ENCODE measurements at regions not wholly inside any gene's neighbourhood (a gene's known extent, or its start where the extent isn't known, plus 50 kb on each side); places are given as distances from the start of the nearest gene placed in this dataset.

DNA sequence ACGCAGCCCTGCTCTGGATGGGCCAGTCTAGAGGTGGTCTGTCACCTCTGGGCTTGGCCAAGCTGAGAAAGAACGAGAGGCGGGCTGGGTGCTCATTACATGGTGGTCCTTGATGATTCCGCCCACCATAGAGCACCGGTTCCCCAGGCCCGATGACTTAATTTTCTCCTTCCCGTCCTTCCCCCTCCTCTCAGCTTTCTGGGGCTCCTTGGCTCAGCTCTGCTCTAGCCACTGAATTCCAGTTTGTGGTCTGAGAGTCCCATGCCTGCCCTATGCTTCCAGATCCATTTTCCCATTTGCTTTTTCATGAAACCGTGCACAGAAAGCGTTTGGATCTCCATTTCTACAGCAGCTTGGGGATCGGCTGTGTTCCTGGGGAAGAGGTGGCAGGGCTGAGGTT lies 318.5 kb upstream of the C1orf174 start:
- TF ChIP-seq CTCF (IDR thresholded peaks at IDR 0.05; ENCODE audit: insufficient read depth, low read depth, low read length) = no peak
- TF ChIP-seq EZH2 (IDR thresholded peaks at IDR 0.05; ENCODE audit: insufficient read depth, low read length) = no peak
